Mesendoderm (in vitro differentiated cells): ENCODE measurements at regions not wholly inside any gene's neighbourhood (a gene's known extent, or its start where the extent isn't known, plus 50 kb on each side); places are given as distances from the start of the nearest gene placed in this dataset.
A peak's percentile ranks its signal among the peaks of the same experiment; 100 is the strongest.
"Not testable (repeated sequence)": the region's sequence is repeated elsewhere in the genome, so short reads cannot be mapped to it uniquely, and the experiment has no call there.

Experiments
- DNase-seq: peaks from one replicate; pipeline ENCODE4 v3.0.0; 2013
- H2AK5ac ChIP-seq: 2 replicates; pipeline ENCODE4 v1.6.1; 2013; ENCODE audit warnings: low read length, inconsistent platforms
- H2BK120ac ChIP-seq: 2 replicates; pipeline ENCODE4 v1.6.1; 2013; ENCODE audit warnings: low read depth, mild to moderate bottlenecking, low read length, moderate library complexity, mixed read lengths
- H2BK15ac ChIP-seq: replicated peaks from 2 replicates; pipeline ENCODE4 v1.6.1; 2013; ENCODE audit warnings: low read depth, mild to moderate bottlenecking, moderate library complexity
- H2BK5ac ChIP-seq: 2 replicates; pipeline ENCODE4 v1.6.1; 2013; ENCODE audit warnings: low read length, inconsistent platforms
- H3K18ac ChIP-seq: 2 replicates; pipeline ENCODE4 v1.6.1; 2013; ENCODE audit warnings: mild to moderate bottlenecking, low read length, mixed read lengths
- H3K23ac ChIP-seq: one replicate; pipeline ENCODE4 v1.6.1; 2013; ENCODE audit warnings: low read length
- H3K27ac ChIP-seq: 2 replicates; pipeline ENCODE4 v1.5.1; 2013; ENCODE audit warnings: low read depth, mild to moderate bottlenecking, inconsistent platforms, low read length, moderate library complexity
- H3K27me3 ChIP-seq: 2 replicates; pipeline ENCODE4 v1.6.1; 2013; ENCODE audit warnings: low read length, control low read depth, mild to moderate bottlenecking, inconsistent platforms; ENCODE audit not compliant: insufficient read depth, poor library complexity
- H3K36me3 ChIP-seq: 2 replicates; pipeline ENCODE4 v1.6.1; 2013; ENCODE audit warnings: low read length, inconsistent platforms; ENCODE audit not compliant: control insufficient read depth, insufficient read depth
- H3K4ac ChIP-seq: one replicate; pipeline ENCODE4 v1.6.1; 2013; ENCODE audit warnings: low read depth, mild to moderate bottlenecking, low read length, moderate library complexity
- H3K4me1 ChIP-seq: 2 replicates; pipeline ENCODE4 v1.6.1; 2013; ENCODE audit warnings: low read depth, low read length, inconsistent platforms; ENCODE audit not compliant: control insufficient read depth
- H3K4me2 ChIP-seq: 2 replicates; pipeline ENCODE4 v1.6.1; 2013; ENCODE audit warnings: low read length
- H3K4me3 ChIP-seq: 2 replicates; pipeline ENCODE4 v1.5.1; 2013; ENCODE audit warnings: mild to moderate bottlenecking, low read length
- H3K56ac ChIP-seq: one replicate; pipeline ENCODE4 v1.6.1; 2013; ENCODE audit warnings: low read length
- H3K79me1 ChIP-seq: 2 replicates; pipeline ENCODE4 v1.6.1; 2013; ENCODE audit warnings: low read length, inconsistent platforms
- H3K79me2 ChIP-seq: 2 replicates; pipeline ENCODE4 v1.6.1; 2013; ENCODE audit warnings: mild to moderate bottlenecking, low read length; ENCODE audit not compliant: control insufficient read depth, insufficient read depth
- H3K9ac ChIP-seq: 2 replicates; pipeline ENCODE4 v1.6.1; 2013; ENCODE audit warnings: low read length, inconsistent platforms
- H4K5ac ChIP-seq: one replicate; pipeline ENCODE4 v1.6.1; 2013; ENCODE audit warnings: low read length
- H4K8ac ChIP-seq: one replicate; pipeline ENCODE4 v1.6.1; 2013; ENCODE audit warnings: low read depth, mild to moderate bottlenecking, control low read depth, low read length, moderate library complexity
- WGBS: extraction: QIAGEN DNeasy Blood & Tissue Kit; methylation state at CpG from one replicate; pipeline ENCODE4 v1.1.7; 2013; ENCODE audit warnings: low lambda C conversion rate, missing lambda C conversion rate; ENCODE audit not compliant: insufficient coverage; ENCODE audit errors: extremely low coverage; 5-methylcytosine and 5-hydroxymethylcytosine counted together

- WGBS = no CpG with 5 or more reads among the region's 8 CpGs
- H3K79me2 ChIP-seq, H4K8ac ChIP-seq, H3K4ac ChIP-seq, H3K4me2 ChIP-seq, H3K36me3 ChIP-seq, H3K23ac ChIP-seq, H3K9ac ChIP-seq, H3K27me3 ChIP-seq, H3K4me1 ChIP-seq, H3K18ac ChIP-seq, H3K27ac ChIP-seq, H2AK5ac ChIP-seq, H2BK15ac ChIP-seq, H2BK120ac ChIP-seq, H3K4me3 ChIP-seq, H4K5ac ChIP-seq, H3K79me1 ChIP-seq, H3K56ac ChIP-seq, H2BK5ac ChIP-seq: not testable (repeated sequence)
- peak; percentile 0 for DNase-seq
These were observed 537.9 kb downstream of the TUBA3C start for GRCh38 chr13:18643644-18644172.

GRCh38 chr13:18628928-18629327 lies 552.7 kb downstream of the TUBA3C start:
- not testable (repeated sequence) for H4K5ac ChIP-seq, DNase-seq, H3K4ac ChIP-seq, H3K79me1 ChIP-seq, H3K23ac ChIP-seq, H3K18ac ChIP-seq, H3K9ac ChIP-seq, H3K4me1 ChIP-seq, H2BK120ac ChIP-seq, H2BK5ac ChIP-seq, H3K27ac ChIP-seq, H3K36me3 ChIP-seq, H3K27me3 ChIP-seq, H3K79me2 ChIP-seq, H3K56ac ChIP-seq, H2BK15ac ChIP-seq, H4K8ac ChIP-seq, H3K4me3 ChIP-seq, H2AK5ac ChIP-seq, H3K4me2 ChIP-seq
- no CpG with 5 or more reads among the region's 31 CpGs for WGBS

- Histone ChIP-seq H3K18ac (no peak overlapping the region), H3K27ac (no peak overlapping the region), H4K8ac (no peak overlapping the region), H3K79me1 (no peaks in the 10 kb centered on the region), H3K56ac (no peak overlapping the region), H3K4ac (no peak overlapping the region), H3K4me3 (no peak overlapping the region), H4K5ac (no peak overlapping the region), H2BK5ac (no peak overlapping the region), H3K4me1 (no peaks in the 10 kb centered on the region), H2BK15ac (no peak overlapping the region), H3K4me2 (no peak overlapping the region), H3K9ac (no peak overlapping the region), H3K36me3 (no peaks in the 10 kb centered on the region), H3K23ac (no peak overlapping the region), H2BK120ac (no peak overlapping the region), H2AK5ac (no peak overlapping the region), H3K27me3 (no peaks in the 10 kb centered on the region), H3K79me2 (no peaks in the 10 kb centered on the region)
- DNase-seq = no peak
- no CpG with 5 or more reads among the region's 39 CpGs for WGBS
These were observed 553.2 kb downstream of the TUBA3C start for GRCh38 chr13:18628428-18628827.

- no CpG with 5 or more reads among the region's 4 CpGs for WGBS
- H3K4me1 ChIP-seq, H3K56ac ChIP-seq, H2BK120ac ChIP-seq, H3K4me3 ChIP-seq, H3K36me3 ChIP-seq, H2BK5ac ChIP-seq, H3K27ac ChIP-seq, H4K8ac ChIP-seq, H3K79me1 ChIP-seq, DNase-seq, H3K18ac ChIP-seq, H3K79me2 ChIP-seq, H3K4me2 ChIP-seq, H3K23ac ChIP-seq, H4K5ac ChIP-seq, H3K9ac ChIP-seq, H3K27me3 ChIP-seq, H2BK15ac ChIP-seq, H2AK5ac ChIP-seq, H3K4ac ChIP-seq: not testable (repeated sequence)
These were observed 557.6 kb downstream of the TUBA3C start for GRCh38 chr13:18624061-18624460.

- no CpG with 5 or more reads among the region's 4 CpGs for WGBS
These were observed 563.2 kb downstream of the TUBA3C start for GRCh38 chr13:18618442-18618841.

GRCh38 chr13:18610476-18610875 lies 571.1 kb downstream of the TUBA3C start:
- not testable (repeated sequence) for H3K27me3 ChIP-seq, H2BK5ac ChIP-seq, H3K27ac ChIP-seq, H3K4me1 ChIP-seq, H3K4me3 ChIP-seq, H3K4ac ChIP-seq, H3K23ac ChIP-seq, H3K4me2 ChIP-seq, H4K5ac ChIP-seq, H3K18ac ChIP-seq, H3K36me3 ChIP-seq, H2BK15ac ChIP-seq, H3K9ac ChIP-seq, H4K8ac ChIP-seq, H2BK120ac ChIP-seq, H2AK5ac ChIP-seq, DNase-seq, H3K79me1 ChIP-seq, H3K79me2 ChIP-seq, H3K56ac ChIP-seq
- no CpG with 5 or more reads among the region's 14 CpGs for WGBS

More at GRCh38 chr13:18618442-18618841, 563.2 kb downstream of the TUBA3C start:
- H3K23ac ChIP-seq, H3K27me3 ChIP-seq, H3K4me1 ChIP-seq, H3K4me2 ChIP-seq, H2BK5ac ChIP-seq, DNase-seq, H3K9ac ChIP-seq, H3K56ac ChIP-seq, H4K5ac ChIP-seq, H2BK120ac ChIP-seq, H3K36me3 ChIP-seq, H2BK15ac ChIP-seq, H3K18ac ChIP-seq, H3K27ac ChIP-seq, H3K79me1 ChIP-seq, H3K4me3 ChIP-seq, H3K4ac ChIP-seq, H4K8ac ChIP-seq, H3K79me2 ChIP-seq, H2AK5ac ChIP-seq: not testable (repeated sequence)
